Stimulated activated naive CD8-positive, alpha-beta T cell treated with anti-CD3 and anti-CD28 coated beads, Interleukin-15, Interleukin-2, amounts not matched to agents 100 ng/mL and 50 ng/mL, for 24 hours (primary cell): ENCODE measurements at regions not wholly inside any gene's neighbourhood (a gene's known extent, or its start where the extent isn't known, plus 50 kb on each side); places are given as distances from the start of the nearest gene placed in this dataset.

Experiments used
- H3K27ac Mint-ChIP-seq: one replicate; pipeline ENCODE4 v1.8.0; 2021; ENCODE audit warnings: mild to moderate bottlenecking, mixed read lengths
- H3K27me3 Mint-ChIP-seq: one replicate; pipeline ENCODE4 v1.8.0; 2021; ENCODE audit warnings: mixed read lengths
- H3K36me3 Mint-ChIP-seq: one replicate; pipeline ENCODE4 v1.8.0; 2021; ENCODE audit warnings: low read depth, mixed read lengths
- H3K4me1 Mint-ChIP-seq: one replicate; pipeline ENCODE4 v1.8.0; 2021; ENCODE audit warnings: low read depth, mixed read lengths
- H3K4me3 Mint-ChIP-seq: one replicate; pipeline ENCODE4 v1.8.0; 2021; ENCODE audit warnings: mild to moderate bottlenecking, mixed read lengths
- H3K9me3 Mint-ChIP-seq: one replicate; pipeline ENCODE4 v1.8.0; 2021; ENCODE audit warnings: mixed read lengths

- Mint-ChIP-seq H3K36me3 (no peaks in the 10 kb centered on the region), H3K4me1 (no peaks in the 10 kb centered on the region), H3K9me3 (no peaks in the 10 kb centered on the region), H3K4me3 (no peak overlapping the region), H3K27ac (no peak overlapping the region), H3K27me3 (no peaks in the 10 kb centered on the region)
Observed at GRCh38 chr7:21071561-21072501, 285.1 kb upstream of the SP8 start.

- Mint-ChIP-seq H3K4me3 (no peak overlapping the region), H3K9me3 (no peaks in the 10 kb centered on the region), H3K27ac (no peak overlapping the region), H3K27me3 (no peaks in the 10 kb centered on the region), H3K36me3 (no peaks in the 10 kb centered on the region), H3K4me1 (no peaks in the 10 kb centered on the region)
Observed at GRCh38 chr7:21076054-21076453, 289.4 kb upstream of the SP8 start.

GRCh38 chr7:21076574-21076973, 289.9 kb upstream of the SP8 start:
- Mint-ChIP-seq H3K36me3 (no peaks in the 10 kb centered on the region), H3K4me3 (no peak overlapping the region), H3K9me3 (no peaks in the 10 kb centered on the region), H3K4me1 (no peaks in the 10 kb centered on the region), H3K27me3 (no peaks in the 10 kb centered on the region), H3K27ac (no peak overlapping the region)

- Mint-ChIP-seq H3K4me1 (no peaks in the 10 kb centered on the region), H3K27ac (no peak overlapping the region), H3K36me3 (no peaks in the 10 kb centered on the region), H3K4me3 (no peak overlapping the region), H3K9me3 (no peaks in the 10 kb centered on the region), H3K27me3 (no peaks in the 10 kb centered on the region)
Observed at GRCh38 chr7:21077602-21078001, 290.9 kb upstream of the SP8 start.

- Mint-ChIP-seq H3K27me3 (no peaks in the 10 kb centered on the region), H3K36me3 (no peaks in the 10 kb centered on the region), H3K4me3 (no peak overlapping the region), H3K27ac (no peak overlapping the region), H3K9me3 (no peaks in the 10 kb centered on the region), H3K4me1 (no peaks in the 10 kb centered on the region)
Observed at GRCh38 chr7:21084286-21084685, 297.6 kb upstream of the SP8 start.

DNA sequence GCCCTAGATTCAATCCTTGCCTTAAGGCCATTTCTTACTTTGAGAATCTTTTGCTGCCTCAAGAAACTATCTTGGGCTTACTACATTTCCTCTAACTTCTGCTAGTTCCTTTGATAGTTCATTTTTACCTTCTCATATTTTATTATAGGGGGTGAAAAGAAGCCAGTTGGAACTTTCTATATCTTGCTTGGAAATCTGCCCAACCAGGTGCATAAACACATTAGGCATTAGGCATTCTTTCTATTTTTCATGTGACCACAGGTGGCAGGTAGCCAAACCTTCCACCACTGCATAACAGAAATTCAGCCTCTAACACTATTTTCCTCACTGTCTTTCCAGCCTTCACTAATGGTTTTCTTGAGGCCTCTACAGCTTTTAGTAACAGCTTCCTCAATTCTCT, 300.0 kb upstream of the SP8 start:
- no peaks in the 10 kb centered on the region for H3K9me3 Mint-ChIP-seq
- H3K27me3 Mint-ChIP-seq: no peaks in the 10 kb centered on the region
- H3K27ac Mint-ChIP-seq: no peak overlapping the region
- no peak overlapping the region for H3K4me3 Mint-ChIP-seq
- H3K36me3 Mint-ChIP-seq: no peaks in the 10 kb centered on the region
- H3K4me1 Mint-ChIP-seq: no peaks in the 10 kb centered on the region

- H3K9me3 Mint-ChIP-seq: peaks cover 6% of the 10 kb centered on the region
- no peak overlapping the region for H3K4me3 Mint-ChIP-seq
- H3K27ac Mint-ChIP-seq: no peak overlapping the region
- no peaks in the 10 kb centered on the region for H3K4me1 Mint-ChIP-seq
- no peaks in the 10 kb centered on the region for H3K27me3 Mint-ChIP-seq
- H3K36me3 Mint-ChIP-seq: no peaks in the 10 kb centered on the region
Observed at GRCh38 chr7:21089653-21090052, 303.0 kb upstream of the SP8 start.

DNA sequence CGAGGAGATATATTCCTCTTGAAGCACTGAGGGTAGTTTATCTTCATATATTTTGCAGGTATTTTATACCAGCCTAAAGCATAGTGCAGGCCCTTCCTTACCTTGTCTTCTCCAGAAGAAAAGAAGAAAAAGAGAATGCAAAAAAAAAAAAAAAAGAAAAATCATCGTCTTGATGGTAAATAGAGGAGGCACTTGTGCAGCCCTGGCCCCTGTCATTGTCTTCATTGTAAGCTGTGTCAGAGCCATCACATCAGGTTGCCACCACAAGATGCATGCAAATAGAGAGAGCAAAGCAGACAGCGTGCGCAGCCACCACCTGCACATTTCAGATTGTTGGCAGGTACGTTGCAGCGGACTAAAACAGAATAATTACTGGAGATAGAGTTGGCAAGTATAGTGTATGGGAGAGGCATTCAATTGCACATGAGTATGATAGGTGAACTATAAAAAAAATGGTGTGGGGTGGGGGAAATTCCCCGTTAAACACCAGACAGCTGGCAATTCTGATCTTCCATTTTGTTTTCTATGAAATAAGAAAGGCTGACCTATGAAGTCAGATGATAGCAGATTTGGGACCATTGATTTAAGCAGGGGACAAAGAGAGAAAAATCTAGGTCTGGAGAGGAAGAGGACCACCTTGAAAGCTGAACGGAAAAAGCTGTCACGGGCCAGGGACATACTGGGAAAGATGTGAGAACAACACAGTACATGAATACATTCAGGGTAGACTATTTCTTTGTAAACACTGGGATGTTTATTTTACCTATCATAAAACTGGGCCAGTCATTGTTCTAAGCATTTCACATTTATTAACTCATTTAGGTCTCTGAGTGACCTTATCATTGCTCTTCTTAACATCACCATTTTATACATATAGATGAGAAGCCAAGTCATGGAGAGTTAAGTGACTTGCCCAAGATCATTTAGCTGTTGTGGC, 306.3 kb upstream of the SP8 start:
- Mint-ChIP-seq H3K4me1 (no peaks in the 10 kb centered on the region), H3K4me3 (no peak overlapping the region), H3K27me3 (no peaks in the 10 kb centered on the region), H3K9me3 (peaks cover 6% of the 10 kb centered on the region), H3K27ac (no peak overlapping the region), H3K36me3 (no peaks in the 10 kb centered on the region)

DNA sequence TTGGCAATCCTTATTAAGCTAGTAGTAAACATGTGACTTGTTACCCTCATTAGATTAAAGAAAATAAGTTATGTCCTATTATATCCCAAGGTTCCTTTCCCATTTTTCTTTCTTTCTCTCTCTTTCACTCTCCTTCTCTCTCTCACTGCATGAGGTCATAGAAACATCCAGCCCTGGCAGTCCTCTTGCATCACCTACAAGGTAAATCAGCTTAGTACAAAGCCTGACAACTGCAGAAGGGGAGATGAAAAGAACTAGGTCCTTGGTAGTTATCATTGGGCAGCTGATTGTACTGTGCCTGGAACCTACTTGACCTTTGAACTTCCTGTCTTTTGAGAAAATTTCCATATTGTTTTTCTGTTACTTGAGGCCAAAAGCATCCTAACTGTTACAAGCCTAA, 307.9 kb upstream of the SP8 start:
- H3K27me3 Mint-ChIP-seq: no peaks in the 10 kb centered on the region
- H3K4me3 Mint-ChIP-seq: no peak overlapping the region
- no peaks in the 10 kb centered on the region for H3K36me3 Mint-ChIP-seq
- no peaks in the 10 kb centered on the region for H3K4me1 Mint-ChIP-seq
- peaks cover 6% of the 10 kb centered on the region for H3K9me3 Mint-ChIP-seq
- no peak overlapping the region for H3K27ac Mint-ChIP-seq

DNA sequence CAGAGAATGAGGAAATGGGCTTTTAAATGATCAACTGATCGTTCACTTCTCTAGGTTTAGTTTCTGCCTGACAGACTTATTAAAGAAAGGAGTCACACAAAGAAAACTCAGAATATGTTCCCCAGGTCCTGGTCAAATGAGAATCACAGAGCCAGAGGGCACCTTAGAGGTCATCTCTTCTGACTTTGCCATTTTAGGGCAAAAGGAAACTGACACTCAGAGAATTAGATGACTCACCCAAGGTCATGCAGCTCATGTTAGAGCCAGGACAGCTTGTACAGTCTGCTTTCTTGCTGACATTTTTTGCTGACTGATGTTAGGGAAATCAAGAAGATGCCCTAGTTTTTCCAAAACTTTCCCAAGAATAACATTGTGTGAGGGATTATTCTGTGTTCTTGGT, 312.7 kb upstream of the SP8 start:
- Mint-ChIP-seq H3K9me3 (no peaks in the 10 kb centered on the region), H3K4me1 (no peaks in the 10 kb centered on the region), H3K36me3 (no peaks in the 10 kb centered on the region), H3K27ac (no peak overlapping the region), H3K27me3 (peaks cover 5% of the 10 kb centered on the region), H3K4me3 (no peak overlapping the region)

- no peaks in the 10 kb centered on the region for H3K4me1 Mint-ChIP-seq
- no peaks in the 10 kb centered on the region for H3K9me3 Mint-ChIP-seq
- H3K27ac Mint-ChIP-seq: no peak overlapping the region
- no peak overlapping the region for H3K4me3 Mint-ChIP-seq
- peaks cover 5% of the 10 kb centered on the region for H3K27me3 Mint-ChIP-seq
- no peaks in the 10 kb centered on the region for H3K36me3 Mint-ChIP-seq
Observed at GRCh38 chr7:21099955-21100354, 313.3 kb upstream of the SP8 start.

DNA sequence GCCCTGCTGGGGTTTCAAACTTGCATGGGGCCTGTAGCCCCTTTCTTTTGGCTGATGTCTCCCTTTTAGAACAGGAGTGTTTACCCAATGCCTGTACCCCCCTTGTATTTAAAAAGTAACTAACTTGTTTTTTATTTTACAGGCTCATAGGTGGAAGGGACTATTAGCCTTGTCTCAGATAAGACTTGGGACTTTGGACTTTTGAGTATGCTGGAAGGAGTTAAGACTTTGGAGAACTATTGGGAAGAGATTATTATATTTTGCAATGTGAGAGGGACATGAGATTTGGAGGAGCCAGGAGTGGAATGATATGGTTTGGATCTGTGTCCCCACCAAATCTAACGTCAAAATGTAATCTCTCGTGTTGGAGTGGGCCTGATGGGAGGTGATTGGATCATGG, 314.9 kb upstream of the SP8 start:
- H3K9me3 Mint-ChIP-seq: no peaks in the 10 kb centered on the region
- H3K36me3 Mint-ChIP-seq: no peaks in the 10 kb centered on the region
- H3K27ac Mint-ChIP-seq: no peak overlapping the region
- H3K4me3 Mint-ChIP-seq: no peak overlapping the region
- peaks cover 5% of the 10 kb centered on the region for H3K27me3 Mint-ChIP-seq
- H3K4me1 Mint-ChIP-seq: peaks cover 4% of the 10 kb centered on the region

DNA sequence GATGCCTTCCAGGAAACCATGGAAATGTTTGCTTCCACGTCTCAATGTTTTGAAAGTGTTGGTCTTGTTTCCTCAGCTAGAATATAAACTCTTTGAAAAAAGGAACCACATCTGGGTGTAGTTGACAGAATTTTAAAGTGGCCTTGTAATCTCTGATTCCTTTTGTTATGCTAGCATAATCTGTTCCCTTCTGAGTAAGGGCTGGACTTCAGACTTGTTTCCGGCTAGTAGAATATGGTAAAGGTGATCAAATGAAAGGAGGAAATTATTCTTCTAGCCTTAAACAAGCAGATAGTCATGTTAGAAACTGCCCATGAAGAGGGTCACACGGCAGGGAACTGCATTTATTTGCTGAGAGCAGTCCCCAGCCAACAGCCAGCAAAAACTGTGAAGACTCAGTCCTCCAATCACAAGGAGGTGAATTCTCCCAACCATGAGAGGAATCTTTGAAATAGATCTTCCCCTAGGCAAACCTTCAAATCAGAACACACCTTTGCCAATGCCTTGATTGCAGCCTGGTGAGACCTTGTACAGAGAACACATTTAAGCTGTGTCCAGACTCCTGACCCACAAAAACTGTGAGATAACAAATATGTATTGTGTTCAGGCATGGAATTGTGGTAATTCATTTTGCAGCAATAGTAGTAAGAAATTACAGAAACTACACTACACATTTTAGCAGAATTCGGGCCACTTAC, 316.9 kb upstream of the SP8 start:
- Mint-ChIP-seq H3K4me1 (peaks cover 4% of the 10 kb centered on the region), H3K9me3 (no peaks in the 10 kb centered on the region), H3K4me3 (no peak overlapping the region), H3K27ac (no peak overlapping the region), H3K36me3 (no peaks in the 10 kb centered on the region), H3K27me3 (peaks cover 5% of the 10 kb centered on the region)

- no peaks in the 10 kb centered on the region for H3K9me3 Mint-ChIP-seq
- H3K27me3 Mint-ChIP-seq: peaks cover 9% of the 10 kb centered on the region
- no peak overlapping the region for H3K4me3 Mint-ChIP-seq
- H3K36me3 Mint-ChIP-seq: no peaks in the 10 kb centered on the region
- no peak overlapping the region for H3K27ac Mint-ChIP-seq
- H3K4me1 Mint-ChIP-seq: peaks cover 4% of the 10 kb centered on the region
Observed at GRCh38 chr7:21104124-21104500, 317.4 kb upstream of the SP8 start.

DNA sequence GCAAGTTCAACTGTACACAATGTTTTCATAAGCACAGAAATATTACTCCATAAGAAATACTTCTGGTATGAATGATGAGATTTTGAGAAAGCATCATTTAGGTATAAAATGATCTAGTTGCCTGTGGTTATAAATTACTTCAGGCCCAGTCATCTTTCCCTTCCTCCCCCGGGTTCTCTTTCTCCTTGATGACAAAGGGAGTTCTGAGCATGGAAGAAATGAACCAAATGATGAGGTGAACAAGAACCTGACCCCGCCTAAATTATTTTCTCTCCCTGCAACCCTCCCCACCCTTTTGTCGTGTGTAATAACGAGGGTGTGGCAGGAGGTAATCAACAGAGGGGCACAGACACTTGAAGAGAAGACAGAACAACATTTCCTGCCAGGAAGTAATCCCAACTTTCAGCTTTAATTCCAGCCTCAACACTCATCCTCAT, 319.6 kb upstream of the SP8 start:
- no peaks in the 10 kb centered on the region for H3K36me3 Mint-ChIP-seq
- no peak overlapping the region for H3K4me3 Mint-ChIP-seq
- peaks cover 4% of the 10 kb centered on the region for H3K4me1 Mint-ChIP-seq
- peaks cover 10% of the 10 kb centered on the region for H3K27me3 Mint-ChIP-seq
- H3K27ac Mint-ChIP-seq: no peak overlapping the region
- H3K9me3 Mint-ChIP-seq: no peaks in the 10 kb centered on the region
